Astrocyte (in vitro differentiated cells and primary cell): ENCODE measurements at regions not wholly inside any gene's neighbourhood (a gene's known extent, or its start where the extent isn't known, plus 50 kb on each side); places are given as distances from the start of the nearest gene placed in this dataset.

Source experiments
- DNase-seq: peaks from one replicate; pipeline ENCODE4 v3.0.0-alpha.2; 2010; ENCODE audit warnings: low read depth
- FAIRE-seq: peaks from 2 replicates; lab custom pipeline; 2011; peaks lifted over from hg19 to GRCh38; lab: Jason Lieb, UNC
- H2AFZ ChIP-seq: 2 replicates; pipeline ENCODE4 v1.6.0; 2012; ENCODE audit warnings: low read depth, low read length, inconsistent platforms
- H3K27ac ChIP-seq: 2 replicates; pipeline ENCODE4 v1.5.1; 2011; ENCODE audit warnings: low read depth, low read length, inconsistent platforms
- H3K27me3 ChIP-seq: 2 replicates; pipeline ENCODE4 v1.6.0; 2011; ENCODE audit warnings: low read length, inconsistent platforms; ENCODE audit not compliant: insufficient read depth
- H3K36me3 ChIP-seq: 2 replicates; pipeline ENCODE4 v1.5.1; 2011; ENCODE audit warnings: low read length, inconsistent platforms; ENCODE audit not compliant: insufficient read depth
- H3K4me1 ChIP-seq: 2 replicates; pipeline ENCODE4 v1.5.1; 2011; ENCODE audit warnings: low read length, inconsistent platforms; ENCODE audit not compliant: insufficient read depth
- H3K4me2 ChIP-seq: 2 replicates; pipeline ENCODE4 v1.6.0; 2012; ENCODE audit warnings: low read length, inconsistent platforms
- H3K4me3 ChIP-seq: 2 replicates; pipeline ENCODE4 v1.5.1; 2011; ENCODE audit warnings: low read depth, mild to moderate bottlenecking, low read length, inconsistent platforms; ENCODE audit not compliant: insufficient read depth
- H3K79me2 ChIP-seq: 2 replicates; pipeline ENCODE4 v1.6.0; 2012; ENCODE audit warnings: mild to moderate bottlenecking, low read length, inconsistent platforms; ENCODE audit not compliant: insufficient read depth
- H3K9ac ChIP-seq: 2 replicates; pipeline ENCODE4 v1.6.0; 2012; ENCODE audit warnings: mild to moderate bottlenecking, low read length, inconsistent platforms
- H3K9me3 ChIP-seq: 2 replicates; pipeline ENCODE4 v1.5.1; 2012; ENCODE audit warnings: low read depth, mild to moderate bottlenecking, low read length, inconsistent platforms; ENCODE audit not compliant: insufficient read depth
- H4K20me1 ChIP-seq: 2 replicates; pipeline ENCODE4 v1.6.0; 2012; ENCODE audit warnings: low read length, inconsistent platforms; ENCODE audit not compliant: insufficient read depth
- H3K27ac Mint-ChIP-seq: one replicate; pipeline ENCODE4 v1.8.0; 2021; ENCODE audit warnings: mild to moderate bottlenecking, mixed read lengths; ENCODE audit not compliant: unreplicated experiment
- H3K27me3 Mint-ChIP-seq: one replicate; pipeline ENCODE4 v1.8.0; 2021; ENCODE audit warnings: low read depth, mixed read lengths; ENCODE audit not compliant: unreplicated experiment
- H3K36me3 Mint-ChIP-seq: one replicate; pipeline ENCODE4 v1.8.0; 2021; ENCODE audit warnings: low read depth, mixed read lengths; ENCODE audit not compliant: unreplicated experiment
- H3K4me1 Mint-ChIP-seq: one replicate; pipeline ENCODE4 v1.8.0; 2021; ENCODE audit warnings: low read depth, mixed read lengths; ENCODE audit not compliant: unreplicated experiment
- H3K4me3 Mint-ChIP-seq: one replicate; pipeline ENCODE4 v1.8.0; 2021; ENCODE audit warnings: mild to moderate bottlenecking, moderate library complexity, mixed read lengths; ENCODE audit not compliant: unreplicated experiment
- H3K9me3 Mint-ChIP-seq: one replicate; pipeline ENCODE4 v1.8.0; 2021; ENCODE audit warnings: mild to moderate bottlenecking, mixed read lengths; ENCODE audit not compliant: unreplicated experiment
- EZH2 ChIP-seq: IDR thresholded peaks from 2 replicates; pipeline ENCODE4 v1.6.1; 2012; ENCODE audit warnings: mild to moderate bottlenecking, low read length, inconsistent platforms; ENCODE audit not compliant: insufficient read depth
- TF ChIP-seq, protein P1 (sequence below): IDR thresholded peaks from 2 replicates; pipeline ENCODE4 v1.5.1; 2011; ENCODE audit warnings: low read depth, mild to moderate bottlenecking, inconsistent platforms, low read length, moderate library complexity; ENCODE audit not compliant: insufficient read depth

DNA sequence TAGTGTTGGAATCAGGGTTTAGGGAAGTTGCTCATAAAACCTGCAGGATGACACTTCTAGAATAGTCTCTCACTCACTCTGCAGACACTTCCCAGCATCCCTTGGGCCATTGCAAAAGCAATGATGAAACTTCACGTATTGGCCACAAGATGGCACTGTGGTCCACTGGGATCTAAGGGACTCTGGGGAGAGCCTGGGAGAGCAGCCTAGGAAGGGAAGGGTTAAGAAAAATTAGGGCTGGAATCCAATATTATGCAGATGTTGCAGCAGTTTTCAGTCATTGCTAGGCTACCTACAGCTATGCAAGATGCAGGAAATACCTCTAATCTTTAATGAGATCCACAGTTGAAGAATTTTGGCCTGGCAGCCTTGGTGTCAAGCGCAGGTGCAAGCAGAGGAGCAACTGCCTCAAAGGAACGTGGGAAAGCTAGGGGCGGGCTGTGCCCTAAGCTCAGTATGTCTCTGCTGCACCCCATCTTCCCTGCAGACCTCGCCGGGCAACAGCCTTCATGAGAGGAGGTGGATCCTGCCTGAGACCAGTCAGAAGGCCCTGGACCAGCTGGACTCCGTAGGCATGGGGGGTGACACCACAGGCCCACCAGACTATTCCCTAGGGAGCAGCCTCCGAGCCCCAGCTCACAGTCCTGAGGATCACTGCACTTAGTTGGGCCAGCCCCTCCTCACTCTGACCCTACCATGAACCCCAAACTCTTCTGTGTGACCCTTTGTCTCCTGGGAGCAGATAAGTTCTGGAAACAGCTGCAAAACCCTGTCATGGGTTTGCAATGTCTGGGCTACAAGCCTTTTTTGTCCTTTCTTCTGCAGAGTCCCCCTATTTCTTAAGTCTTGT is 127.9 kb upstream of the PRSS58 start:
- Histone ChIP-seq H3K4me2 (no peak overlapping the region), H3K4me3 (no peak overlapping the region), H3K36me3 (no peaks in the 10 kb centered on the region), H3K79me2 (no peaks in the 10 kb centered on the region), H3K4me1 (no peaks in the 10 kb centered on the region), H4K20me1 (no peaks in the 10 kb centered on the region), H3K9ac (no peak overlapping the region), H2AFZ (no peak overlapping the region), H3K27me3 (no peaks in the 10 kb centered on the region), H3K9me3 (no peaks in the 10 kb centered on the region), H3K27ac (no peak overlapping the region)
- DNase-seq (peak; percentile 37), FAIRE-seq (peak; percentile 75)
- H3K9me3 Mint-ChIP-seq, result no peaks in the 10 kb centered on the region
- no peak overlapping the region for H3K27ac Mint-ChIP-seq
- H3K4me1 Mint-ChIP-seq, result peaks cover 15% of the 10 kb centered on the region
- H3K27me3 Mint-ChIP-seq, result peaks cover 10% of the 10 kb centered on the region
- H3K4me3 Mint-ChIP-seq, result no peak overlapping the region
- H3K36me3 Mint-ChIP-seq, result no peaks in the 10 kb centered on the region
- TF ChIP-seq, protein P1, sequence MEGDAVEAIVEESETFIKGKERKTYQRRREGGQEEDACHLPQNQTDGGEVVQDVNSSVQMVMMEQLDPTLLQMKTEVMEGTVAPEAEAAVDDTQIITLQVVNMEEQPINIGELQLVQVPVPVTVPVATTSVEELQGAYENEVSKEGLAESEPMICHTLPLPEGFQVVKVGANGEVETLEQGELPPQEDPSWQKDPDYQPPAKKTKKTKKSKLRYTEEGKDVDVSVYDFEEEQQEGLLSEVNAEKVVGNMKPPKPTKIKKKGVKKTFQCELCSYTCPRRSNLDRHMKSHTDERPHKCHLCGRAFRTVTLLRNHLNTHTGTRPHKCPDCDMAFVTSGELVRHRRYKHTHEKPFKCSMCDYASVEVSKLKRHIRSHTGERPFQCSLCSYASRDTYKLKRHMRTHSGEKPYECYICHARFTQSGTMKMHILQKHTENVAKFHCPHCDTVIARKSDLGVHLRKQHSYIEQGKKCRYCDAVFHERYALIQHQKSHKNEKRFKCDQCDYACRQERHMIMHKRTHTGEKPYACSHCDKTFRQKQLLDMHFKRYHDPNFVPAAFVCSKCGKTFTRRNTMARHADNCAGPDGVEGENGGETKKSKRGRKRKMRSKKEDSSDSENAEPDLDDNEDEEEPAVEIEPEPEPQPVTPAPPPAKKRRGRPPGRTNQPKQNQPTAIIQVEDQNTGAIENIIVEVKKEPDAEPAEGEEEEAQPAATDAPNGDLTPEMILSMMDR, result peak; percentile 83
- no peak for TF ChIP-seq EZH2

DNA sequence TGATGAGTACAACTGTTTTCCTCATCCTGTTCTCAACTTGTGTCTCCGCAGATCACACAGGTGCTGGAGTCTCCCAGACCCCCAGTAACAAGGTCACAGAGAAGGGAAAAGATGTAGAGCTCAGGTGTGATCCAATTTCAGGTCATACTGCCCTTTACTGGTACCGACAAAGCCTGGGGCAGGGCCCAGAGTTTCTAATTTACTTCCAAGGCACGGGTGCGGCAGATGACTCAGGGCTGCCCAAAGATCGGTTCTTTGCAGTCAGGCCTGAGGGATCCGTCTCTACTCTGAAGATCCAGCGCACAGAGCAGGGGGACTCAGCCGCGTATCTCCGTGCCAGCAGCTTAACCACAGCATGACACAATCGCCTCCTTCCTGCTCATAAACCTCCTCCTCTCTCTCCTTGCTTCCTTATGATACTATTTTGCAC is 126.7 kb upstream of the PRSS58 start:
- no peak overlapping the region for H3K27ac ChIP-seq
- no peak overlapping the region for H3K4me3 ChIP-seq
- Mint-ChIP-seq H3K27ac (no peak overlapping the region), H3K4me1 (peaks cover 15% of the 10 kb centered on the region), H3K27me3 (peaks cover 10% of the 10 kb centered on the region), H3K9me3 (no peaks in the 10 kb centered on the region), H3K36me3 (no peaks in the 10 kb centered on the region), H3K4me3 (no peak overlapping the region)
- no peaks in the 10 kb centered on the region for H3K36me3 ChIP-seq
- TF ChIP-seq, protein P1, result no peak
- no peak for TF ChIP-seq EZH2
- no peaks in the 10 kb centered on the region for H3K9me3 ChIP-seq
- no peaks in the 10 kb centered on the region for H3K79me2 ChIP-seq
- H3K27me3 ChIP-seq, result no peaks in the 10 kb centered on the region
- H3K9ac ChIP-seq, result no peak overlapping the region
- DNase-seq, result peak; percentile 78
- H3K4me1 ChIP-seq, result no peaks in the 10 kb centered on the region
- peak overlapping the region; percentile 42 for H3K4me2 ChIP-seq
- no peaks in the 10 kb centered on the region for H4K20me1 ChIP-seq
- no peak for FAIRE-seq
- peak overlapping the region; percentile 76 for H2AFZ ChIP-seq
